HG02885 (cell line): ENCODE measurements at regions not wholly inside any gene's neighbourhood (a gene's known extent, or its start where the extent isn't known, plus 50 kb on each side); places are given as distances from the start of the nearest gene placed in this dataset.

Experiments used
- ATAC-seq: cut with Tn5 transposase; IDR thresholded peaks from one replicate; pipeline ENCODE4 v1.9.1; 2021; ENCODE audit warnings: mild to moderate bottlenecking; ENCODE audit not compliant: unreplicated experiment, poor library complexity

DNA sequence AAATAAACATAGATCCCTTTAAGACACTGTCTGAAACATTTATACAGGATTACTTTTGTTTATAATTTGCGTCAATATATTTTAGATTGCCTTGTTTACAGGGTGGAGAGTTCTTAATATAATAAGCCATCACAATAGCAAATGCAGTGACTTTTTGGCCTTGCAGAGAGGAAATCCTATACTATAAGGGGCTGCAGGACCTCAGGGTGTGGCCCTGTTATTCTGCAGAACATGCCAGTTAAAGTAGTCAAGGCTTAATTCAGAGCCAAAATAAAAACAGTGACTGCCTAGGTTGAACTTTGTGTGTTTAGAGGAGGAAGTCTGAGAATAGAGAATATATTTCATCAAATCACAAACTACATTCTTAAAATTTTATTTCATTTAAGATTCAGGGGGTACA is 381.6 kb downstream of the DUSP6 start:
- no peak for ATAC-seq

DNA sequence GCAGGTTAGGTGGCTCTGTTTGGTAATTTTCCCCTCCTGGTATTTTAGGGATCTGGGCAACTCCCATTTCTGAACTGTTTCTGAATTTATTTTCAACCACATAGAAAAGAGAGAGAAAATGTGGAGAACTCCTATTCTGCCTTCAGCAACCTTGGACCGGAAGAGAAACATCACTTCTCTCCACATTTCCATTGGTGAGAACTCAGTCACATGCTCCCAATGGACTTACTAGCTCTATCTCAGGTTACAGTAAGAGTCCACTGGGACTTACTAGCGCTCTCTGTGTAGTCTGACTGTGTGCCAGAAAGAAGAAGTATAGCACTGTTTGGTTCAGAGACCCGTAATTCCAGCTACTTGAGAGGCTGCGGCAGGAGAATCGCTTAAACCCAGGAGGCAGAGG is 383.2 kb downstream of the DUSP6 start:
- ATAC-seq, result no peak

DNA sequence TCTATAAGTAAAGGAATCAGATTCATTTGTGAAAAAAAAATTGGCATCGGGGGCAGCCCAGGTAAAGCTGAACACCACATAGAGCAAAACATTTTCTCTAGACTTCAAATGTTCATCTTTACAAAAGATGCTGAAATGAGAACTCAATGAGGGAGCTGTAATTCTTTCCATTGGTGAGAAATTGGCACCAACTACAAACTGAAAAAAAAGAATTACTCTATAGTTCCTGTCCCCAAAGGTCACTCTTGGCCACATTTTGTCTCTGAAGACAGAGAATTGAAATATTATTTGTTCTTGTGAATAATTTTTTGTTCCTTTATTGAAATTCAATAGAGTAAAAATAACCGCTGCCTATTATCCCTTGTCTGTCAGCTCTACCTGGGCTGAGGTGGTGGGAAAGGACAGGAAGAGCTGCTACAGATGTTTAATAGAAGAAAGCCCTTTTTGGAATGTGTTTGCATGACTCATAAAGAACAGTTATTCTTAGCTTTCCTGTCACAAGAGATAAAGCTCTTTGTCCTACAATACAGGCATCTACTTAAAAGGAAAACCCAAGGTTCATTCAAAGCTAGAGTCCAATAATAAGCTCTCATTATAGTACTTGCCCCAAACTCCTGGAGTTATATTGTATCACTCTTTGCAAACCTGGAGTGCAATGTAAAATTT is 380.1 kb upstream of the KITLG start:
- ATAC-seq, result no peak

DNA sequence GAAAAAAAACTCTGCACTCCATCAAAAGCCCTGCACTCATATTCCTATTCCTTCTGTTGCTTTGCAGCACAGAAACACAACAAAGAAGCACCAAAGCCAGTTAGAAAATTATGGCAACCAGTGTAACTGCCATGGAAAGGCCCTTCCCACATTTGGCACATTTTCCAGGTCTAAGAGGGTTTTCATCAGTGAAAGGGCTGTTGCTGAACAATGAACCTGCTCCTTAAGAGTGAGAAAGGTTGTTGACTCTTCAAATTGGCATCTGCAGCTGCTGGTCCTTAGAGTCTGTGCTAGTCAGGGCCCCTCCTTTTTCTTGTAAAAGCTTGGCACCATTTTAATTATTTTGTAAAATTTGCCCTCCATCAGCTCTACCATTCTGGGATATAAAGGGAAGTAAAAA is 378.7 kb upstream of the KITLG start:
- ATAC-seq, result no peak

DNA sequence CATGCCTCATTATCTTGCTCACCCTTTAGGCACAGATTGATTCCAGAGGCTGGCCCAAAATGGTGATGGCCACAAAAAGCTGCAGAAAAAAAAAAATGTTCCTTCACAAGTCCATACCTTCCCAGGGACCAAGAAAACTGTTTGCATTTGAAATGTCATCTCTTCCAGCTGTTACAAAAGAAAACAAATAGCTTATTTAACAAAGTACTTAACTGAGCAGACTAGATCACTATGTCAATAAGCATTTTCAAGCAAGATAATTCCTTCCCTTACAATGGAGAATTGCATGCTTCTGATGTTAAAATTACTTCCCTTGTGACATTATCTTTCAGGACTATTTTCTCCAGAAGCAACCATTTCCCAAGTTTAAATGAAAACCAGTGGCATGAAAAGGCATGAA is 377.9 kb upstream of the KITLG start:
- ATAC-seq, result no peak

DNA sequence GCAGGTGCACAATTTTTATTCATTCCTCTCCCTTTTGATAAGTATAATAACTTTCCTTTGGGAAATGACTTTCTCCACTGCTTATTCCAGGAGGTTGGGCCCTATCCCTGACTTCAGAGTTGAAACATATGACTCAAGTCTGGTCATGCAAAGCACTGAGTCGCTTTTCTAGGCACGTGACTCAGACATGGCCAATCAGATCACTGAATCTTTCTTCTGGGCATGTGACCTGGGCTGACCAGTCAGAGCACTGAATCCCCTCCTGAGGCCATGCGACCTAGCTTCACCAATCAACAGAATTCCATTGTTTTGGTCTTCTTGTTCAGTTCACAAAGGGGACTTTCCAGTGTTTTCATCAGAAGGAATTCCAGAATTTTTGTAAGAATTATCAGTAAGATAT is 377.1 kb upstream of the KITLG start:
- ATAC-seq, result no peak

DNA sequence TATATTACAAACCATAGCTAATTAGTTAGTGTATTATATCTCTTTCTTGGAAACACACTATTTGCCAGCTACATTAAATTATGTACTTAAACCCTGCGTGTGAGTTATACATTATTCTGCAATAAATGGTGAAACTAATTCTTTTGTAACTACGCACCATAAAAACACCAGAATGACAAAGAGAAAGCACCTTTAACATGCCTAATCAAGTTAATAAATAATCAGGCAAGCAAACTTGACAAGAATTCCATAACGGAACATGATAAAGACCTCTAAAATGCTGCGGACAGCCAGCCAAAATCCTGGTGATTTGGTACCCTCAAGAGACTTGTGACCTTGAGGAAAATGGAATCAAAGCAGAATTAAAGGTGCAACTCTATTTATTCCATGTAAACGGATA is 375.3 kb upstream of the KITLG start:
- no peak for ATAC-seq

DNA sequence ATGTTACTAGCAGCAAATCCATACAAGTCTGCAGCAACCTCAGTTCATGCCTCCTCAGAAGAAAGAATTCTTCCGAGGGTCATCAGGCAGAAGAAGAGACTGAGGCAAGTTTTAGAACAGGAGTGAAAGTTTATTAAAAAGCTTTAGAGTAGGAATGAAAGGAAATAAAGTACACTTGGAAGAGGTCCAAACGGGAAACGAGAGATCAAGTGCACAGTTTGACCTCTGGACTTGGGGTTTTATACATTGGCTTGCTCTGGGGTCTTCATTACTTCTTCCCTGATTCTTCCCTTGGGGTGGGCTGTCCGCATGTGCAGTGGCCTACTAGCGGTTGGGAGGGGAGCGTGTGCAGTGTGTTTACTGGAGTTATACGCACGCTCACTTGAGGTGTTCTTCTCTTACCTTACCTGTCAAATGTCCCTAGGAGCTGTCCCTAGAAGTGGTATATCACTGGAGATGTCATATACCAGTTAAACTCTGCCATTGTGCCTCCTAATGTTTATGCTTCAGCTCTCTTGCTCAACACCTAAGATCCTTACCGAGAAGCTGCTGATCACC is 372.8 kb upstream of the KITLG start:
- ATAC-seq, result no peak

DNA sequence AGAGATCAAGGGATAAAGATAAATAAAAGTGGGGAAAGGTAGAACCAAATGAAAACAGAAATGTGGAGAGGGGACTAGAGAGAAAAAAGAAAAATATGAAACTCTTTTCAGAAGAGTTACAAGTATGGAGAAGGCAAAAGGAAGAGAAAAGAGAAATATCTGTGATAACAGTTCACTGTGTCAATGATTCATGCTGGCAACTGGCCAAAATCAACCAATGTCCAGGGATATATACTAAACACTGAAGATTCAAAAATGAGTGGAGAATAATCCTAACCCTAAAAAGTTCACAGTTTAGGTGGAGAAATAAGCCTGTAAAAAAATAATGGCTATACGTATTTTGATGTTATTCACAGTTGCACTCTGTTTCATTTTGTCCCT is 372.3 kb upstream of the KITLG start:
- ATAC-seq, result no peak

DNA sequence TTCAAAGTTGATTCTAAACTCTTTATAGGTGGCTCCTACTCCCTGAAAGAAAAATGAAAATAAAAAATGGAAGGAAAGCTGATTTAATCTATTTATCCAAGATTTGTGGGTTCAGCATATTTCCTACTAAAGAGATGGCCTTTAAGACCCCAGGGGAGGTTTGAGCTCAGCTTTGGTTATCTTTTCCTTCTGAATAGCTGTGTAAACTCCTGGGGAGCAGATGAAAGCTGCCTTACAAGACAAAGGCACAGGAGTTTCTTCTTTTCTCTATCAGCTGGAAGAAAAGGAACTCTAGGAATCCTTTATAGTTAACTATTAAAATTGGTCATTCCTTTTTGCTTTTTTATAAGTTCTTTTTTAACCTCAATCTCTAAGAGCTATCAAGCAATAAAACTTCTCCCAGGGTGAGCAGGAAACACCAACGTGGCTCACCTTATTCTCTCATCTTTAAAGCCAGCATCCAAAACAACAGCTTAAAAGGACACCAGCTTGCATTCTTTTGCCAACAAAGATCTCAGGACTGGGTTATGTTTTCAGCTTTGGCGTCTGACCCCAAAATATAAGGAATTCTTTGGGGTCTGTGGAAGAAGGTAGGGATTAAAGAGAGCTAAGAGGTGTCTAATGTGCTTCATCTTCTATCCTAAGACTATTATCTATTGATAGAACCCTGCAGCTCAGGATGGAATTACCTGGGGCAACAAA is 371.7 kb upstream of the KITLG start:
- ATAC-seq, result no peak

DNA sequence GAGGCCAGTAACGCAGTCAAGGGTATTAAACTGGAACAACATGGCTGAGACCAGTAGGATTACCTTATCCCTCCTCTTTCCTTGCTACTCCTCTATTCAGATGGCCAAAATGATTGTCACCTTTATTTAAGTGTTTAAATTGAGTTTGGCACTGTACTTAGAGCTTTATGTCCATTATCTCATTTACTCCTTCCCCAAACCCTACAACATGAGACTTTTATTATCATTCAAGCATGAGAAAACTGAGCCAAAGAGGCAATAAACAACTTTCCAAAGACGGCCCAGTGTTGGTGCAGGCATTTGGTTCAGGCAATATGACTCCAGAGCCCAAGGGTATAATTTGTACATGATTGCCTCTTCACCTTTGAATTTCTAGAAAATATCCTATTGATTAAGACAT is 370.9 kb upstream of the KITLG start:
- ATAC-seq, result no peak

DNA sequence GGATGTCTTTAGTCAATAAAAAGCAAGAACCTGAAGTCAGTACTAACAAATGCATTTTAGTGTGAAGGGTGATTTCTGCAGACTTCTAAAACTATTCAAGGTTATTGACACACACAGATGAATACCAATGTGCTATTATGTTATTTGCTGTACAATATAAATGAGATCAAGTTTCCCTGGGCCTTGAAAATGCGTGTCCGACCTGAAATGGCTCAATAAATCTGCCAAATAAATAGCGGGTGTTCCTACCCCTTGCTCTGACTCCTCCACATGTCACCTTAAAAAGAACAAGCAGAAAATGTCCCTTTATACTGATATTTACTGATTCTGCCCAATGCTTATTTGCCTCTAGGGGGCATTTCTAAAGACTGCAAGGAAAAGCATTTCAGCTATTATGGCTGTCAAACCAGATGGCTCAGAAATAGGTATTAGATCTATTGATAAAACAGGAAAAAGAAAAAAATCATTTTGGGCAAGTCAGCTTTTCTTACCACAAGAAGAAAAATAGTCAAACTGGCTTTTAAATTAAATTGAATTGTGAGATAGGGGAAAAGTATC is 367.3 kb upstream of the KITLG start:
- no peak for ATAC-seq

DNA sequence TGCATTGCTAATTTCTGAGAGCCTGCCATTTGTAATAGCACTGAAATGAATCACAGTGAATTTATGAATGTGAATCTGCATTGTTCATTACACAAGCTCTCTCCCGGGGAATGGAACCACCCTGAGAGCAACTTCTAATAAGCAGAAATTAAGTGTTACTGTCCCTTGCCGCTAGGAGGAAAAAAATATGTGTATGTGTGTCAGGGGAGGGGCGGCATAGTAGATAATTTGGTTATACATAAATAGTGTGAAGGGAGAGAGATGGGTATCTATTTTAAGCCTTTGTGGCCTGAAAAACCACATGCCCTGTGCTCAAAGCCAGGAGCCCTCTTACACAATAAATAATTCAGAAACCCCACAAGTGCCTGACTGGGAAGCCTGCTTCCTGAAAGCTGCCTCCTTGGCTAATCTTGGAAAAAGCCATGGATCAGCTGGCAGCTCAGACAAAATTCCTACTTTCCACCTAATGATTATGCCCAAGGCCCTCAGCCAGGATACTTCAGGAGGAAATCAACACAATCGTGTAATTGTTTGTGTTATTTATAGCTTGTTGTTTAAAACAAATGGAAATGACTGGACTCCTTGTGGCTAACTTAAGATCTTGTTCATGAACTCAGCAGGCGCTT is 366.2 kb upstream of the KITLG start:
- ATAC-seq, result peak; percentile 45

DNA sequence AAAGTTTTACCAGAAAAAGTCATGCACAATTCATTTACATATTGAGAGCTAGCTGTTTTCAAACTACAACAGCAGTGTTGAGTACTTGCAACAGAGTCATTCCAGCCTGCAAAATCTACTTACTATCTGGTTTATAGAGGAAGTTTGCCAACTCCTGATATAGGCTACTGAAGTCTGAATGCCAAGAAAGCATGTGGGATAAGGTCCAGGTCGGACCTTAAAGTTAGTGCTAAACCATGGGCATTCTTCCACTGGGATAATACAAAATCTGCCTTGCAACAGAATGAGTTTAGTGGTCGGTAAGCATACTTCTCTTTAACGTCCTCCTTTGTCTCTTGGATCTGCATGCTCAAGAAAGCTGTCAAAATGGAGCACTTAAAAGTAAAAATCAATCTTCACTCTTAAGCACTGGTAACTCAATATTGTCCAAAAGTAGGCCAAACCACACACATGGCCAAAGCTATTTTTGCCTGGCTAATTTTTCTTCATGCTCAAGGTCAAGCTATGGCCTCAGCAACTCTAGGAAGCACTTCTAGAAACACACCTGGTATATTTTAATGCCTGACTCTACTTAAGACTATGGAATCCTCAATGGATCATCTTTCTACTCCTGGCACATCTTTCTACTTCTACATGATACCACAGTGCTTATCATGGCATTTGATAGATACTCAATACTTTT is 364.9 kb upstream of the KITLG start:
- no peak for ATAC-seq

DNA sequence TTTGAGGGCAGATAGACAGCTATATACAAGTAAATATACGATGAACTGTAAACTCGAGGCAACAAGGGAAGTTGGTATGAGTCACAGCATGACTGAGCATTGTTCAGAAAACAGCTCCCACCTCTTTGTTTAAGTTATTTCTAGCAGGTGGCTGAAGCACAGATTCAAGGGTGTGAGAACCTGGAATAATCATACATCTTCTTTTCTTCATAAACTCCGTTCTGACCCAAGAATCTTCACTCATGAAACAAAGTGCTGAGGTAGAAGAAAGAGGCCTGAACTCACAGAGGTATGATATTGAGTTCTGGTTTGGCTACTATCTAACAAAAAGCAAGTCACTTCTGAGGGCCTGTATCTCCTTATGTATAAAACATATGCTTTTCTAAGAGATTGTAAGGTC is 364.1 kb upstream of the KITLG start:
- ATAC-seq, result no peak

DNA sequence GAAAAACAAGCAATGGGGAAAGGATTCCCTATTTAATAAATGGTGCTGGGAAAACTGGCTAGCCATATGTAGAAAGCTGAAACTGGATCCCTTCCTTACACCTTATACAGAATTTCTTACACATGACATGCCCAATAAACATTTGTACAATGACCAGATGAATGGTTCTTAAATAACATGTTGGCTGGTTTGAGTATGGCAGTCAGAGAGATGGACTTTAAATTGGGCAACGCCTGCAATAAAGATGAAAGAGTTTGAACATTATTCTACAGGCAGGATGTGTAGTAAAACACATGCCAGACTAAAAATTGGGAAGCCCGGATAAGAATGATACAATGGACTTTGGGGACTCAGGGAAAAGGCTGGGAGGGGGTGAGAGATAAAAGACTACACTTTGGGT is 360.6 kb upstream of the KITLG start:
- no peak for ATAC-seq

DNA sequence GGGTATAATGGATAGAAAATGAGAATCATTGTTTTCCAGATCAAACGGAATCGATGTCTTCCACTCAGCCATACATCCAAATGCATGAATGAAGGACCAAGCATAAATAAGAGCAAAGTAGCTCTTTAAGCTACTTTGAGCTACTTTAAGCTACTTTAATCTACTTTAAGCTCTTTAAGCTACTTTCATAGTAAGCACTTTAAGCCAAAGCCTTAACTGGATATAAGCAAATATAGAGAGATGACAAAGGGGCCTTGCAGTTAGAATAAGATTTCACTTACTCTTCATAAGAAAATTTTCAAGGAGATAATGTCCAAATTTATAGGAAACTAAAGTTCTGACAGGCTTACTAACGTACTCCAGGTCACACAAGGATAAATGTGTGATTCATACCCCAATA is 355.6 kb upstream of the KITLG start:
- ATAC-seq, result no peak

DNA sequence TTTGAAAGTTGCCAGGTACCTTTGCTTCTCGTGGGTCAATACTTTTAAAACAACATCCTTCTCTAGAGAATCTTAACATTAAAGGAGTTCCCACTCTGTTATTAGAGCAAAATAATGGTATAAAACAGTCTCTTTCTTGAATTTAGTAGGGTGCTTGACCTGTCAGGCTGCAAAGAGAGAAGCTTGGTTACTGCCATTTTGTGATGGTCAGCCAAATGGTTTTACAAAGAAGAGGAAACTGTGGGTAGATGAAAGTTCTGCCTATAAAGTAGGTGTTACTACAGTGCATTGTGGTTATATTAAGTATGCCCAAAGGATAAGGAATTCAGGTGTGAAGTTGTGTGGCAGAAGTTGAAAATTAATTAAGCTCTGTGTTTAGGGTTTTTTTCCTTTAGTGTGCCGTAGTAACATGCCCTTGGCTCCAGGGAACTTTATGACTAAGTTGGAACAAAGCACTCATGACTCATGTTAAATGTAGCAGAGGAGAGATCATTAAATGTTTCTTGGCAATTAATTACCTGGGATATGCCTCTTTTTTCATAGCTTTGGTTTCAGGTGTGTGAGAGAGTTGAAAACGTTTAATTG is 354.0 kb upstream of the KITLG start:
- ATAC-seq, result no peak

DNA sequence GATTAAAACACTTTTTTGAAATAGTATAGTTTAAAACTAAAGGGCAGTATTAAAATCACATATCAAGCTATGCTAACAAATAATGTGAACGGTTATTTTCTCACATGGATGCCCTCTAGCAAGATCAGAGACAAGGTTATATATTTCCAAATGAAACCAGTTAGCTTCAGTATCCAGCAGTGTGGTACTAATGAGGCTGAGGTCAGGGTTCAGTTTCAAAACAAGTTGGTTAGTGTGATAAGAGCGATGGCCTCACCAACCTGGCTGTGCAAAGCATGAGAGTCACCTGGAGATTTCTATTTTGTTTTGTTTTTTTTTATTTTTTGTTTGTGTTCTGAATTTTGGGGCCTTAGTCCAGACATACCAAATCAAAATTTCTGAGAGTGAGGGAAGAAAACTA is 352.2 kb upstream of the KITLG start:
- ATAC-seq, result no peak

DNA sequence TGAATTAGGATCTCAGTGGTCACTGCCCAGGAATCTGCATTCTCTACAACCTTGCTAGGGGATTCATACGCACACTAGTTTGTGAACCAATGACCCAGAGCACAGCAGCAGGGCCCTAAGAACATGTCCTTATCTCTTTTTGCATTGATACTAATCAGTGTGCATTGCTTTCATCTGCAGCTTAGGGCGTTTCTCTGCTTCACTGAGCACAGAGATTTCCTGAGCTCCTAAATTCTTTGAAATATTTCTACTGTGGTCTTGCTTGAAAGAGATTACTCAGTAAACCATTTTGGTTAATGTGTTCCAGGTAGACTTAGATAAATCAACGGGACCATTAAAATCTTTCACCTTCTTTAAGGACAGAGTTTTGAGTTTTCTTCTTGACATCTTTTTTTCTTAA is 351.3 kb upstream of the KITLG start:
- ATAC-seq, result no peak
